GM18520 (cell line): ENCODE measurements at regions not wholly inside any gene's neighbourhood (a gene's known extent, or its start where the extent isn't known, plus 50 kb on each side); places are given as distances from the start of the nearest gene placed in this dataset.

Source experiments
- ATAC-seq: cut with Tn5 transposase; IDR thresholded peaks from one replicate; pipeline ENCODE4 v1.9.1; 2021; ENCODE audit not compliant: unreplicated experiment

DNA sequence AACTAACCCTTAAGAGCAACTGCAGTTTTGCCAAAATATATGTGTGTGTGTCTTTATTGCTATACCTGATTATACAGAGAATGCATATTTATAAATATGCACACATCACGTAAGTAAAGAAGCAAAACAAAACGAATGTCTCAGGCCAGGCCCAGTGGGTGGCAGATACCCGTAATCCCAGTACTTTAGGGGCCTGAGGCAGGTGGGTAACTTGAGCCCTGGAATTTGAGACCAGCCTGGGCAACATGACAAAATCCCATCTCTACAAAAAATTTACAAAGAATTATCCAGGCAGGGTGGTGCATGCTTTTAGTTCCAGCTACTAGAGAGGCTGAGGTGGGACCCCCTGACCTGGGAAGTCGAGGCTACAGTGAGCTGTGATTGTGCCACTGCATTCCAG is 745.3 kb downstream of the SATB2 start:
- no peak for ATAC-seq

DNA sequence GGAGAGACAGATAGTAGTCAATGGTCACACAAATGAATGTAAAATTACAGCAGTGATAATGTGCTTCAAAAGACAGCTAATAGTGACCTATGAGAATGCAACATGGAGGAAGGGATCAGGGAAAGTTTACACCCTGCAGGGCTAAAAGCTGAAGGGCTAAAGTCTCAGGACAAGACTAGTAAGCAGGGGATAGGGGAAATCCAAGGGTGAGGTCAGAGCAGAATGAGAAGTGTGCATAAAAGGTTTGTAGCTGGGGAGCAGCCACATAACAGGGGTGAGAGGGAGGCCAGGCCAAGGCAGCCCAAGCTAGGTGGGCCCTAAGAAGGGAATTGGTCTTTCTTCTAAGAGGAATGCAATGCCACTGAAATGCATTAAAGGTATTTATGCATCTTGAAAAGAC is 746.3 kb downstream of the SATB2 start:
- no peak for ATAC-seq

DNA sequence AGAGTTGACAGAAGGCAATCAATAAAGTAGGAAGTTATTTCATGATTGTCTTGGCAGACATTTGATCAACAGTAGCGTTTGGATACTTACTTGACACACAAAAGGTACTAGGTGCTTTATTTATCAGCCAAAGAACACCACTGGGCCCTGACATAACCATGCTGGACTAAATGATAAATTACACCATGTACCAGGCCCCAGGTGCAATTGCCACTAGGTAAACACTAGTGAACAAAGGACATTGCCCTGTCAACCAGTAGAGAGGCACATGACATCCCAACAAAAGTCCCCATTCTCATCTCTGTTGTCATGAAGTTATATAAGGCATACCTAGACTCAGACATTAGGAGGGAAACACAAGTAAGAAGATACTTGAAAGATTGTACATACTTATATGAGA is 747.2 kb downstream of the SATB2 start:
- no peak for ATAC-seq

DNA sequence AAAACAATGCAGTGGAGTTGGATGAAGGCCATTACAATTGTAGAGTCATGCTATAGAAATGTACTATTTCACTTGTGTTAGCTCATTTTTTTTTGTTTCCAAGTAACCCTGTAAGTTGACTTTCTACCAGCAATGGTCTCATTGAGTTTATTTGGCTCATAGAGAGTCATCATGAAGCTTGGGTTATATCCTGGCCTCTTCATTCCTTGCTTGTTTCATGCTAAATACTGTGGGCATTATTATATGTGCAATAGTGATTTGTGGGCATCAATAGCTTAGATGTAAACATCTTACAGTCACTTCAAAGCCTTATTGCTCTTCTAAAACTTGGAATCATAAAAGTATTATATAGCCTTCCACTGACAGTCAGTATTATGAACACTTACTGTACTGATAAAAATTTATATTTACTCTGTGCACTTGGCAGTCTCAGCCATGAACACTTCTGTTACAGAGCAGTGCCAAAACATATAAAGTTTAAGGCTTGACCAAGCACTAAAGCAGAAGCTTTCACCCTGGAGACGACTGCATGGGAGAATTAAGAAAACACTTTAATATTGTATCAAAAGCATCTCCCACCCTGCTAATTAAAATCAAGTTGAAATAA is 751.2 kb downstream of the SATB2 start:
- no peak for ATAC-seq

DNA sequence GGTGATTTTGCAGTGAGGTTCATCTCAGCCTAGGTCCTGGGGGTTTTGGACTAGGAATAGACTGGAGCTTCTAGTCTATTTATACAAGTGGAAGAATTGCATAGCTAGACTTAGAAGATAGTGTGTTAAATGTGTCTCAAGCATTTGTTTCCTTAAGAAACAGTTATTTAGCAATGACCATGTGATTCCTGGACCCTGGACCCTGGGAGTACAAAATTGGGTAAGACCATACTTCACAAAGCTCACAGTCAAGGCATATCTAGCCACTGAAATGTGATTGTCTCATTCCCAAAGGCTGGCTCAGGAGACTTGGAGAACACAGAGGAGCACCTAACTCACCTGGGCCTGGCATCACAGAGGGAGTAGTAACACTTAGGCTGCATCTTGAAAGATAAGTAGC is 754.5 kb downstream of the SATB2 start:
- no peak for ATAC-seq

DNA sequence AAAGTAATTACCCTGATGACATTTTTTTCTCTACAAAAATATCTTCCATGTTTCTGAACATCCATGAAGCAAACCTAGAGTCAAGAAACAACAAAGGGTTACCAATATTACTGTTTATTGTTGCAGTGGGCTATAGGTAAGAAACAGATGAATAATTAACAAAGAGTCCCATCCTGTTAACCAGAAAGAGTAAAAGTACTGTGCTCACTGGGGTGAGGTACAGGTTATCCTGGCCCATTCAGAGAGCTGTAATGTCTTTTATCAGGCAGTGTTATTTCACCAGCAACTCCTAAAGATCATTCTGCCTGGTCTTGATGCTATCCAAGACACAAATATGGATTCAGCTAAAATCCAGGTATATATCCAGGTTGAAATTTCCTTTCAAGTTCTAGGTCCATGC is 754.9 kb downstream of the SATB2 start:
- ATAC-seq: no peak

DNA sequence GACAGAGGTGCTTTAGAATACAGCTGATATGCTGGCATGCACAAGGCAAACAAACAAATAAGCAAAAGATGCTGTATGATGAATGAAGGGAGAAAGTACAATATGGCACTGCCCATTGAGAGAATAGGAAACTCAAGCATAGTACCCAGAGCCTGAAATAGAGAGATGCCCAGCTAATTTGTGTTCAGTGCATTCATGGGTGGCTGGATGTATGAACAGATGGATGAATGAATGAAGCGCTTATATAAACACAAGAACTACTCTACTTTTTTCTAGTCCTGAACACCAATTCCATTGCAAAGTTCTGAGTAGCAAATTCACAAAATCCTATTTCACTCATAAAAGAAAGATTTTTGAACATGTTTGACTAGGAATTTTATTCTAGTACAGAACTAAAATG is 756.3 kb downstream of the SATB2 start:
- no peak for ATAC-seq

DNA sequence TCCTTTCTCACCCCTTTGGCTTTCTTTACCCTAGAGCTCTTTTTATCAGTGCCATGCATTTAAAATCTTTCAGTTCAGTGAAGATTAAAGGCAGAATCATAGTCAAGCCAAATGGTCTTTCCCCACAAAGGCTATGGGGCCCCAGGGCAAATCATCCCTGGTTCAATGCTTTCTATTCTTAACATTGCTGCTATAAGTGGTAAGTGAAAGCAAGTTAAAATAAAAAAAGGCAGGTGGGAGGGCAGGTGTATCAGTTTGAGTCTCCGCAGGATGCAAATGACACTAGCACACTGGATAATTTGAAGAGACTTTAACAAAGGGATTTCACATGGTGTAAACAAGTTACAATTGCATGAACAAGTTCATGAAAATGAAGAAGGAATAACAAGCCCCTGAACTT is 757.4 kb downstream of the SATB2 start:
- no peak for ATAC-seq

DNA sequence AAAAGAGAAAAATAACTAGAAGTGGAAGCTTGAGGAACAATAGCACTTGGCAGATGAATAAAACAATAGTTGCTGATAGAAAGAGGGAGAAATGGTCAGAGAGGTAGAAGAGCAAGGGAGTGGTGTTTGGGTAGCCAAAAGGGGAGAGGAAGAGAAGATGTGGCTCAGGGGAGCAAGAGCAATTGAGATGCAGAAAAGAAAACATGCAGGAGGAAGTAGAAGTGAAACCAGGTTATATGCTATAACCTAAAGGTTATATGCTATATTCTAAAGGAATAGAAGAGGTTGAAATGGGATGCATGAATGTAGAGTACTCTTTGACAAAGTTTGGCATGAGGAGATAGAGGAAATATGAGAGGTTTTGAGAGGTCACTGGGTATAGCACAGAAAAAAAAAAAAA is 759.5 kb downstream of the SATB2 start:
- no peak for ATAC-seq

DNA sequence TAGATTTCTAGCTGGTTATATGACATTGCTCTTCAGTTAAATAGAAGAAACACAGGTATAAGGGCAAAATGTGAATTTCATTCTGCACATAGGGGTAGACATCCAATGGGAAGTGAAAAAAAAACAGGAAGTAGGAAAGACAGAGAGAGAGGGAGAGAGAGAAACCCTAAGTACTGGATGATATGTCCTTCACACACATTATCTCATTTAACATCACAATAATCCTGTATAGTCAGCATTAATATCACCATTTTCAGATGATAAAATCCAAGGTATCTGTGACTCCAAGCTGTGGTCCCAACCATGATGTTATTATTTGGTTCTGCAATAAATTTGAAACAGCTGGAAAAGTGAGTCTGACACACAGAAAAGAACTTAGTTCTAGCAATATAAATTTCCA is 759.9 kb downstream of the SATB2 start:
- ATAC-seq: no peak

DNA sequence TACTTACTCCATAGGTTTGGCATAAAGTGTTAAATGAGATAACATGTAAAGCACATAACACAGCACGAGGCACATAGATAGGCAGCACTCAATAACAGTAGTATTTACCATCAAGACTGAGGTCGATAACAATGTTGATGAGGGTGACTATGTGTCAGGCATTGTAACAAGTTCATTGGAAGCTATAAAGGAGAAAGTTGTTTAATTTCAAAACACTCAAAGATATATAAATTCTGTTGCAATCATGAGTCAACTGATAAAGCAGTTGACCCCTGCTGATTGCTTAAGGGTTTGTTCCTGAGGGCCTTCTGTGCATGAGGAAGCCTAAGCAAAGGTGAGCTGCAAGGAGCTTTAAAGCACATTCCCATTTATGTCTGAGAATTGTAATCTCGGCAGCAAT is 760.5 kb downstream of the SATB2 start:
- no peak for ATAC-seq

DNA sequence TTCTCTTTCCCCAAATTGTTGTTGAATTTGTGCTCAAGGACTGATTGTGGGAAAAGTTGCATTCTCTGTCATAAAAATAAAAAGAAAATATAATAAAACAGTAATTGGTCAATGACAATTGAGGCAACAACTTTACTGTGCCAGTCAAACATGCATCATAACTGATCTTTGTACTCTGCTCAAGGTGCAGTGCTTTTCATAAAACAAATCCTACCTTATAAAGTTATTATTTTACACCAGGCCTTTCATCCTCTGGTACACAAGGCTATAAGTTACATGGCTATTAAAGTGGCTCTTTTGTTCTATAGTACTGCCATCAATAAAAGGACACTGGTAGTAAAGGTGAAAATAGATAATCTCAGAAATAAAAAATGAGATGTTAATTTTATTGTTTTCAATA is 761.9 kb downstream of the SATB2 start:
- no peak for ATAC-seq

DNA sequence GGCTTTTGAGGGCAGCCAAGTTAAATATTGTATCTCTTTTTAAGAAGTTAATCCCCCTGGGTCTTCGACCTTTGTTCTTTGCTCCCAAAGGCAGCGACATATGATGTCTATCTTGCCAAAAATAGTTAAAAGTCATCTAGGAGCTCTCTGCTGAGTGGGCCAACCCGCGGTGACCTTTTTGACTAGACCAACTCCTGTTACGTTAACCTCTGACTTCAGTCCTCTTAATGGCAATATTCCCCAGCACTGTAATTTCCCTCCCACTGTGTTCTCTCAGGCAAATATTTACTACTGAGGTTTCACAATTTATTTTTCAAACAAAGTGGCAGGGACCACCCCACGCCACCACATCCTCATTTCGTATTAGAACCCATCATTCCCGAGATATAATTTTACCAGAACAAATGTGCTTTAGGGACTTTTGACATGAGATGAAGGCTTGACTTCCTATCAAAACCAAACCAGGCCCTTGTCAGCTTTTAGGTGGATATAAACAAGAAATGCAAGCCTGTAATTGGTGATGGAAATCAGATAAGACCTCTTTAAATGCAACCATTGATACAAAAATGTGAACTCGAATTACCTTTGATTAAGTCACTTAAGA is 764.7 kb downstream of the SATB2 start:
- no peak for ATAC-seq

DNA sequence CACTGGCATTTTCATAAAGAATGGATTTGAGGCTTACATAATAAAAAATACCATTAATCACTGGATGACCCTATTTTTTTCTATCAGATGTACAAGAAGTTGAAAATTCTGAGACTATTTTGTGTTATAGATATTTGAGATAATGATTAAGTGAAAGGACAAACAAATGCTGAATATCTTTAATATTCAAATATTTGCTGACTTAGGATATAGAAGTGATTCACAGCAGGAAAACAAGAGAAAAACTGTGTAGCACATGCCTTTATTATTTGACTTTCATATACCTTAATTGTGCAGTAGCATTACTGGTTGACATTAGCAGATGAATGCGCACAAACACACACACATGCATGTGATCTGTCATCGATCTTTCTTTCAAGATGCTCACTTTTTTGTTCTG is 766.5 kb downstream of the SATB2 start:
- ATAC-seq: no peak

DNA sequence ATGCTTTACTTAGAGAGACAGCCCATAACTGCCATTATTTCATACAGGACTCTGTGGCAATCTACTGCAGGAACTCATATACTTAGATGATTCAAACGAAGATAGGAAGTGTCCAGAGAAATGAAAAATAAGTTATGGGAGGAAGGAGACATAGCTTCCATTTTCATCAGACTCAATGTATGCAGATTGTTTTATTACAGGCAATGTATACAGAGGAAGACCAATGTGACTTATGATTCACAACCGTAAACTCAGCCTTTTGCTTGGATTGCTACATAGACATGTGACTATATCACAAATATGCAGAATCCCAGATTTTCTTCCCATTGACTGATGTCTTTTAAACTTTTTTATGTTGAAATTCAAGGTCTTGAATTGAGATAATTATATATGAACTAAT is 793.4 kb downstream of the SATB2 start:
- ATAC-seq: no peak

DNA sequence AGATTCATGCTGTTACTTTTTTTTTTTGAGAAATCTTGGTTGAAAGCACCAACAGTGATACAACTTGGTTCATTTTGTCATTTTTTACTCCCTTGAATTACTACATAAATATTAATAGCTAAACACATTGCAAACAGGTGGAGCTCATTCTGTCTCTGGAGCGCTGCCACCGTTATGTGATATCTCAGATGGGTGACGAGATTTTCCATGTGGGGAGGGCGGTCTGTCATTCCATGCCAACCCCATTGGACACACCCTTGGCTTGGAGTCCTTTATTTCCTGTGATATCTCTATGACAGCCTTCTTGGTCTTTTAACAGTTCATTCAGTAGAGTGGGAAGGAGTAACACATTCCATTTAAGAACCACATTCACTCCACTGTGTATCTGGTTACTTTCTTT is 794.8 kb downstream of the SATB2 start:
- ATAC-seq: no peak

DNA sequence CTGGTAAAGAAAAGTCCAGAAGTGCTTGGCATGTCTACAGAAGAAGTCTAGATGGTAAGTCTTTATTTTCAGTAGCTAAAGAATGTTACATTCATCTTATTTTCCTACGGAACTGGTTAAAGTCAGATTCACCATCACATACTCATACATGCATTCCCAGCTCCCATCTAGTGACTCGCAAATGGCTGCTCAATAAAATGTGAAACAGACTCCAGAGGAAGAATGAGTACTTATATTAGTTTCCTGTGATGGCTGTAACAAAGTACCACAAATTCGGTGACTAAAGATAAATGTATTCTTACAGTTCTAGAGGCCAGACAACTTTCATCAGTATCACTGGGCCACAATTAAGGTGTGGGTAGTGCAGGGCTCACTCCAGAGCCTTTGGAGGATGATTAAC is 797.2 kb downstream of the SATB2 start:
- no peak for ATAC-seq

DNA sequence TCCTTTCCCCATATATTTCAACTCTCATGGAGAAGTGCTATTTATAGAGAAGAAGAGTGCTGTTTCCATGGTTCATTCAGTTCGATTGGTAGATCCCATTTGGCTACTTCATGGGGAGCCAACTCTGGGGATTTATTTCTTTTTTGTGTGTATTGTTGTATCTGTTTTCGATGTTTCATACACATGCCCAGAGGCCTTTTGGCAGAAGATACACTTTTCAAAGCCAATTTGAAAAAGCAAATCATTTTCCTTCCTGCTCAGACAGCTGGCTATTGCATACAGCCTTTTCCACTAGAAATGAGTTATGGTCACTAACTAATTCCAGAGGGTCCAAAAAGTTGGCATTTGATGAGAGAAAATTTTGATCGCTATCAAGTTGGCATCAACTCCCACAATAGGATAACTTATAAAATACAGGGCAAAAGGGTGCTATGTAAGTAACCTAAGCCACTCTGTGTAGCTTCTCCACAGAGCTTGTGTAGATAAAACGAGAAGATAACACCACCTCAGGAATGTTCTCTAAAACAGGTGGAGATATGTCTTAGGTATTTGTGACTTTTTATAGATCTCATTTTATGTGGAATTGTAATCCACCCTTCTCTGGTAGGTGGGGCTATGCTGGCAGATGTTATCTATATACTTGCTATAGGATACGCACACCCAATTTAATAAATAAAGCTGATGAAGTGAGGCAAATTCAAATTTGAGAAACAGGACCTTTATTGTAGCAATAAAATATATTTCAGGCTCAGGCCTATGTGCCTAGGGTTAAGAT is 798.5 kb downstream of the SATB2 start:
- no peak for ATAC-seq

DNA sequence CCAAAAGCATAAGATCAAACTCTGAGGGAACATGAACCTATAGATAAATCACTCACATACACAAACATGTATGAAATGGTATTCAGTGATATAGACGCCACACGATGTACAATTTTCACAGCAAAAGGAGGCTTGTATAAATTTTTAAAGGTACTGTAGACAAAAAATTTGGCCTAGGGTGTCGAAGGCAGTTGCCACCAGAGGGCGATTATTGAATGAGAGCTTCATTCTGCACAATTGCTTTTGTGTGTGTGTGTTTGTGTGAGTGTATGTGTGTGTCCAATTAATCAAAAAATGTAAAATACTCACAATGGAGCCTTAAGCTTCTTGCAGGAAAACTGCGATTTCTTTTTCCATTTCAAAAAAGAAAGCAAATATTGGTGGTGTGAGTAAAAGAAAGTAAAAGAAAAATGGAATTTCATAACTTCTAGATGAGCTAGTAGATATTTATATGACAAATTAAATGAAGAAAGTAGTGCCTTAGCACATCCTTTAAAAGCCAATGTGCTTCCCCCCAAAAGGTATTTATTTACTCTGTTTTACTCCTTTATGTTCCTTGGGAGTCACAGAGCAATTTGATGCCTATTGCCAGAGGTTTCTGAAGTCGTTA is 800.1 kb downstream of the SATB2 start:
- no peak for ATAC-seq

DNA sequence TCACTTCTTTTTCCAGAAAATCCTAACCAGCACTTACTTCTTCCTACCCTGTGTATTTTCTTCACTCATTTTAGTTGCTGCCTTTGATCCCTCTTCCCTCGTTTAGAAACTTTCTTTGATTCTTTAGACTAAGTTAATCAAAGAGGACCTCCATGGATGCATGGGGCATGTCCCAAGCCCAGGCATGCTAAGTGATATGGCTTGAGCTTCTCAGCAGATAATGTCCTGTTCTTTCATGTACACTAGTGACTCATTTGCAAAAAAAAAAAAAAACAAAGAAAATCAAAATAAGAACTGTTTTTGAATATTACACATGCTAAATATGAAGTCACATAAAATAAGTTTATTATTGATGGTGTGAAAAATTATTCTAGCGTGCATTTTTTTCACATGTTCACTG is 800.9 kb downstream of the SATB2 start:
- ATAC-seq: no peak

DNA sequence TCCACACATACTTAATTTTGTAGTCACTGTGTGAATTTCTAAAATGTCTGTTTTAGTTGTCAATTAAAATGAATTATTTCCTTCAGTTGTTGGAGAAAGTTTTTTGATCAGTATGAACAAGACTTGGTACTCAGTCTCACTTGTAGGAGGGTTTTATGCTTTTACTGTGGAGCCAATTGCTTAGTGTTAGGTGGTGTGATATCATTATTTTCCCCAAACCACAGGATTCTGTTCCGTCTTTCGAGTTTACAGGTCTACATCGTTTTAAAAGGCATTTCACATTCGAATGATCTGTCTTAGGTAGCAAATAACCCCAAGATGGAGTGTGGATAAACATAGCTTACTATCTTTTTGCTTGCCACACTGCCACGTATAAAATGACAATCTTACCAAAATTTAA is 803.1 kb downstream of the SATB2 start:
- ATAC-seq: no peak

DNA sequence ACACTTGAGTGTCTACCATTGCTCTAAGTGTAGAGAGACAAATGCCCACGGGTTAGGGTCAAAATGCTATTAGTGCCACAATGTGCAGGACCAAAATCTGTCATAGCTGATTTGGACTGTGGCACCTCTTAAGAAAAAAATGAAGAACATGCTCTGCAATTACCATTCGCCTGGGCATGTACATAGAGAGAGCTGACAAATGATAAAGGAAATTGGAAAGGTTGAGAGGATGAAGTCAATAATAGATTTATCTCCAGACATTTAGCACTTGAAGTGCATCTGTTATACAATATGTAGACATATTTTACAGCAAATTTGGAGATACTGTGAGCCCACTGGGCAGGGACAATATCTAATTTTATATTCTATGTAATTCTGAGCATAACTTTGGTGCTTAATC is 804.4 kb downstream of the SATB2 start:
- no peak for ATAC-seq
